NCI-H69 (cell line): ENCODE measurements at regions not wholly inside any gene's neighbourhood (a gene's known extent, or its start where the extent isn't known, plus 50 kb on each side); places are given as distances from the start of the nearest gene placed in this dataset.
"Not testable (repeated sequence)": the region's sequence is repeated elsewhere in the genome, so short reads cannot be mapped to it uniquely, and the experiment has no call there.

ENCODE experiments used
- DNase-seq: peaks from one replicate; lab custom pipeline; 2025; lab: John Stamatoyannopoulos, UW

- not testable (repeated sequence) for DNase-seq
Observed at GRCh38 chr9:41273549-41274267, 84.6 kb upstream of the ZNG1F start.

GRCh38 chr9:41272879-41273548 lies 83.9 kb upstream of the ZNG1F start:
- DNase-seq, result not testable (repeated sequence)

GRCh38 chr9:41270992-41271391 lies 81.9 kb upstream of the ZNG1F start:
- DNase-seq, result not testable (repeated sequence)

GRCh38 chr9:41269471-41269870 lies 80.4 kb upstream of the ZNG1F start:
- DNase-seq, result not testable (repeated sequence)

GRCh38 chr9:41269054-41269453 lies 79.9 kb upstream of the ZNG1F start:
- not testable (repeated sequence) for DNase-seq

GRCh38 chr9:41266602-41267001 lies 77.5 kb upstream of the ZNG1F start:
- DNase-seq, result not testable (repeated sequence)

GRCh38 chr9:41266000-41266399 lies 76.9 kb upstream of the ZNG1F start:
- not testable (repeated sequence) for DNase-seq

GRCh38 chr9:41251973-41252372 lies 62.9 kb upstream of the ZNG1F start:
- not testable (repeated sequence) for DNase-seq

- DNase-seq, result not testable (repeated sequence)
Observed at GRCh38 chr9:41251101-41251500, 62.0 kb upstream of the ZNG1F start.

- DNase-seq, result not testable (repeated sequence)
Observed at GRCh38 chr9:41246702-41247101, 57.6 kb upstream of the ZNG1F start.
